Activated CD8-positive, alpha-beta T cell treated with anti-CD3 and anti-CD28 coated beads for 36 hours (primary cell): ENCODE measurements at regions not wholly inside any gene's neighbourhood (a gene's known extent, or its start where the extent isn't known, plus 50 kb on each side); places are given as distances from the start of the nearest gene placed in this dataset.

Experiments used
- ATAC-seq: fragments of 200-7000 bp; cut with Tn5 transposase; one replicate; pipeline ENCODE4 v1.10.0; 2021; ENCODE audit warnings: mild to moderate bottlenecking, moderate library complexity
- CTCF ChIA-PET: fragments of 350-600 bp; sonication (Branson Sonifier 250); formaldehyde crosslinking; loops from one replicate; lab custom pipeline; 2021; ENCODE audit warnings: antibody characterized with exemption; lab: Charles Lee
- POLR2A ChIA-PET: fragments of 350-600 bp; sonication (Branson Sonifier 250); formaldehyde crosslinking; loops from one replicate; lab custom pipeline; 2021; ENCODE audit warnings: antibody characterized with exemption; lab: Charles Lee
- DNase-seq: peaks from one replicate; pipeline ENCODE4 v3.0.0-alpha.2; 2020
- H3K27ac Mint-ChIP-seq: one replicate; pipeline ENCODE4 v1.8.0; 2021; ENCODE audit warnings: mild to moderate bottlenecking, mixed read lengths
- H3K27me3 Mint-ChIP-seq: one replicate; pipeline ENCODE4 v1.8.0; 2021; ENCODE audit warnings: mixed read lengths
- H3K36me3 Mint-ChIP-seq: one replicate; pipeline ENCODE4 v1.8.0; 2021; ENCODE audit warnings: low read depth, mixed read lengths
- H3K4me1 Mint-ChIP-seq: one replicate; pipeline ENCODE4 v1.8.0; 2021; ENCODE audit warnings: low read depth, mixed read lengths
- H3K4me3 Mint-ChIP-seq: one replicate; pipeline ENCODE4 v1.8.0; 2021; ENCODE audit warnings: mild to moderate bottlenecking, moderate library complexity, mixed read lengths
- H3K9me3 Mint-ChIP-seq: one replicate; pipeline ENCODE4 v1.8.0; 2021; ENCODE audit warnings: mixed read lengths
- CTCF ChIP-seq: fragments of 200-600 bp; IDR thresholded peaks from one replicate; pipeline ENCODE4 v1.8.0; 2022; ENCODE audit warnings: antibody characterized with exemption, mild to moderate bottlenecking
- intact Hi-C: fragments of 100-400 bp; cut with micrococcal nuclease; formaldehyde crosslinking; loops from one replicate; pipeline ENCODE4 v1.10.0; 2022

GRCh38 chr6:43859213-43859612 lies 89.2 kb downstream of the VEGFA start:
- Mint-ChIP-seq H3K4me1 (no peaks in the 10 kb centered on the region), H3K9me3 (no peaks in the 10 kb centered on the region), H3K27me3 (no peaks in the 10 kb centered on the region), H3K27ac (no peak overlapping the region), H3K36me3 (no peaks in the 10 kb centered on the region), H3K4me3 (no peak overlapping the region)
- intact Hi-C loops, result no loop called here
- ATAC-seq, result no peak
- CTCF ChIA-PET, result no interaction called here
- POLR2A ChIA-PET, result no interaction called here
- no peak for TF ChIP-seq CTCF
- DNase-seq, result no peak

GRCh38 chr6:43858161-43859153 lies 88.4 kb downstream of the VEGFA start:
- Mint-ChIP-seq H3K4me1 (no peaks in the 10 kb centered on the region), H3K4me3 (no peak overlapping the region), H3K36me3 (no peaks in the 10 kb centered on the region), H3K9me3 (no peaks in the 10 kb centered on the region), H3K27ac (no peak overlapping the region), H3K27me3 (no peaks in the 10 kb centered on the region)
- intact Hi-C loops, result no loop called here
- ChIA-PET POLR2A (no interaction called here), CTCF (interaction anchor here (0.7 kb wide), 1 partner anchor 43 kb away, joined by 3 read pairs; no protein-coding TSS in a partner anchor)
- ATAC-seq (no peak), DNase-seq (no peak)
- TF ChIP-seq CTCF, result no peak

GRCh38 chr6:43856005-43856765 lies 86.2 kb downstream of the VEGFA start:
- CTCF ChIA-PET, result interaction anchor here (0.9 to 1.5 kb wide), 3 partner anchors 87 to 224 kb away, joined by 3 to 5 read pairs (median 3); no protein-coding TSS in a partner anchor

GRCh38 chr6:43855247-43855646 lies 85.2 kb downstream of the VEGFA start:
- ATAC-seq (no peak), DNase-seq (no peak)
- H3K4me1 Mint-ChIP-seq, result no peaks in the 10 kb centered on the region
- TF ChIP-seq CTCF, result no peak
- no peak overlapping the region for H3K4me3 Mint-ChIP-seq
- H3K9me3 Mint-ChIP-seq, result no peaks in the 10 kb centered on the region
- intact Hi-C loops, result no loop called here
- H3K27me3 Mint-ChIP-seq, result no peaks in the 10 kb centered on the region
- H3K27ac Mint-ChIP-seq, result no peak overlapping the region
- ChIA-PET POLR2A (no interaction called here), CTCF (interaction anchor here (0.9 to 1.5 kb wide), 2 partner anchors 86 to 225 kb away, joined by 3 to 5 read pairs; no protein-coding TSS in a partner anchor)
- no peaks in the 10 kb centered on the region for H3K36me3 Mint-ChIP-seq

More at GRCh38 chr6:43856005-43856765, 86.2 kb downstream of the VEGFA start:
- DNase-seq (no peak), ATAC-seq (no peak)
- Mint-ChIP-seq H3K4me1 (no peaks in the 10 kb centered on the region), H3K36me3 (no peaks in the 10 kb centered on the region), H3K9me3 (no peaks in the 10 kb centered on the region), H3K4me3 (no peak overlapping the region), H3K27ac (no peak overlapping the region), H3K27me3 (no peaks in the 10 kb centered on the region)
- POLR2A ChIA-PET, result no interaction called here
- intact Hi-C loops, result no loop called here
- no peak for TF ChIP-seq CTCF
